GM12892 (cell line): ENCODE measurements at regions not wholly inside any gene's neighbourhood (a gene's known extent, or its start where the extent isn't known, plus 50 kb on each side); places are given as distances from the start of the nearest gene placed in this dataset.

Experiments
- POLR2AphosphoS5 ChIP-seq: IDR thresholded peaks from 2 replicates; pipeline ENCODE4 v1.6.1; 2011; ENCODE audit warnings: low read depth, low read length, control low read depth
- TAF1 ChIP-seq: IDR thresholded peaks from 2 replicates; pipeline ENCODE4 v1.6.1; 2011; ENCODE audit warnings: low read depth, mild to moderate bottlenecking, control low read depth, low read length, borderline replicate concordance

DNA sequence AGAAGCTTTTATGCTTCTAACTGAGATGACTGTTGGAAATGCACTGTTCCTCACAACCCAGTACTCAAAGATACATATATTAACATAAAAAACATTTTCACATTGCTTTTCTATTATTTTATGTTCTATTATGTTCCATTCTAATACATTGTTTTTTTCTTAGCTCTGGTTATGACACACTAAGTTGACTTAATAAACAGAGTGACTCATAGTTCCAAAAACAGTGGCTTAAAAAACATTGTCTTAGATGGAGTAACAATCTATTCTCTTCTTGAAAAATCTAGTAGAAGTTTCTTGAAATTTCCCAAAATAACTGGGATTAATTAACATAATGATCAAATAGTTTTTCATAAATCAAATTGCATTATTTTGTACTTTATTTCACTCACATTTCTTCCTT, 328.2 kb upstream of the LRATD1 start:
- TF ChIP-seq TAF1: no peak
- TF ChIP-seq POLR2AphosphoS5: no peak
